OCI-LY1 (cell line): ENCODE measurements at regions not wholly inside any gene's neighbourhood (a gene's known extent, or its start where the extent isn't known, plus 50 kb on each side); places are given as distances from the start of the nearest gene placed in this dataset.

ENCODE experiments used
- CTCF ChIP-seq: fragments of 200-600 bp; sonication (generic), shearing (Covaris generic); IDR thresholded peaks from 2 replicates; pipeline ENCODE4 v1.5.1; 2017; ENCODE audit warnings: mild to moderate bottlenecking, antibody characterized with exemption, low read length, moderate library complexity, mixed read lengths
- EZH2 ChIP-seq: fragments of 200-600 bp; sonication (generic), shearing (Covaris generic); IDR thresholded peaks from 2 replicates; pipeline ENCODE4 v1.8.0; 2017; ENCODE audit warnings: borderline replicate concordance, mixed run types, mild to moderate bottlenecking, antibody characterized with exemption, low read length, moderate library complexity, mixed read lengths

- no peak for TF ChIP-seq CTCF
- TF ChIP-seq EZH2 = no peak
Measured at GRCh38 chr18:5668087-5668715, 124.4 kb upstream of the EPB41L3 start.
